Ectodermal cell (in vitro differentiated cells): ENCODE measurements at regions not wholly inside any gene's neighbourhood (a gene's known extent, or its start where the extent isn't known, plus 50 kb on each side); places are given as distances from the start of the nearest gene placed in this dataset.

Experiments
- H3K27ac ChIP-seq: 2 replicates; pipeline ENCODE4 v1.7.0; 2013; ENCODE audit warnings: mild to moderate bottlenecking, low read depth, low read length; ENCODE audit not compliant: insufficient read depth, poor library complexity, severe bottlenecking
- H3K27me3 ChIP-seq: 2 replicates; pipeline ENCODE4 v1.7.0; 2013; ENCODE audit warnings: mild to moderate bottlenecking, low read length; ENCODE audit not compliant: insufficient read depth, control insufficient read depth, poor library complexity, severe bottlenecking
- H3K36me3 ChIP-seq: one replicate; pipeline ENCODE4 v1.7.0; 2013; ENCODE audit warnings: low read length; ENCODE audit not compliant: control insufficient read depth, insufficient read depth
- H3K4me1 ChIP-seq: one replicate; pipeline ENCODE4 v1.7.0; 2013; ENCODE audit warnings: low read length; ENCODE audit not compliant: control insufficient read depth, insufficient read depth
- H3K4me3 ChIP-seq: 2 replicates; pipeline ENCODE4 v1.7.0; 2013; ENCODE audit warnings: low read depth, low read length, control low read depth; ENCODE audit not compliant: insufficient read depth
- H3K9me3 ChIP-seq: 2 replicates; pipeline ENCODE4 v1.7.0; 2013; ENCODE audit warnings: mild to moderate bottlenecking, low read length, moderate library complexity; ENCODE audit not compliant: control insufficient read depth
- WGBS, 2 experiments: methylation state at CpG; one replicate each; pipeline ENCODE4 v1.1.7; 2013; ENCODE audit warnings: missing lambda C conversion rate in 2 of 2; 5-methylcytosine and 5-hydroxymethylcytosine counted together

GRCh38 chr2:6723865-6724604, 141.7 kb downstream of the CMPK2 start:
- Histone ChIP-seq H3K27ac (no peak overlapping the region), H3K36me3 (no peaks in the 10 kb centered on the region), H3K4me3 (no peak overlapping the region), H3K4me1 (no peaks in the 10 kb centered on the region), H3K27me3 (no peaks in the 10 kb centered on the region), H3K9me3 (no peaks in the 10 kb centered on the region)
- WGBS, 2 experiments: 95% methylated on average over 7 to 8 of the region's 8 CpGs

GRCh38 chr2:6724605-6725140, 141.0 kb downstream of the CMPK2 start:
- Histone ChIP-seq H3K27me3 (no peaks in the 10 kb centered on the region), H3K4me1 (no peaks in the 10 kb centered on the region), H3K9me3 (no peaks in the 10 kb centered on the region), H3K27ac (no peak overlapping the region), H3K36me3 (no peaks in the 10 kb centered on the region), H3K4me3 (no peak overlapping the region)
- 89 to 98% methylated on average over 3 to 4 of the region's 4 CpGs for WGBS, 2 experiments

- H3K4me1 ChIP-seq: no peaks in the 10 kb centered on the region
- WGBS, 2 experiments: 94 to 95% methylated on average over 5 of the region's 5 CpGs
- H3K36me3 ChIP-seq: no peaks in the 10 kb centered on the region
- H3K4me3 ChIP-seq: no peak overlapping the region
- H3K9me3 ChIP-seq: no peaks in the 10 kb centered on the region
- H3K27ac ChIP-seq: no peak overlapping the region
- H3K27me3 ChIP-seq: no peaks in the 10 kb centered on the region
These were observed 137.6 kb downstream of the CMPK2 start for GRCh38 chr2:6728156-6728555.

GRCh38 chr2:6730003-6730402, 135.7 kb downstream of the CMPK2 start:
- Histone ChIP-seq H3K9me3 (no peaks in the 10 kb centered on the region), H3K36me3 (no peaks in the 10 kb centered on the region), H3K27ac (no peak overlapping the region), H3K4me3 (no peak overlapping the region), H3K27me3 (no peaks in the 10 kb centered on the region), H3K4me1 (no peaks in the 10 kb centered on the region)
- WGBS, 2 experiments: 88 to 100% methylated on average over 2 of the region's 2 CpGs

- Histone ChIP-seq H3K27ac (no peak overlapping the region), H3K4me1 (no peaks in the 10 kb centered on the region)
- WGBS, 2 experiments: 89 to 92% methylated on average over 5 of the region's 5 CpGs
These were observed 134.8 kb downstream of the CMPK2 start for GRCh38 chr2:6730649-6731532.

GRCh38 chr2:6739547-6739946, 126.2 kb downstream of the CMPK2 start:
- Histone ChIP-seq H3K27me3 (no peaks in the 10 kb centered on the region), H3K27ac (no peak overlapping the region), H3K9me3 (no peaks in the 10 kb centered on the region), H3K4me3 (no peak overlapping the region), H3K4me1 (no peaks in the 10 kb centered on the region), H3K36me3 (no peaks in the 10 kb centered on the region)
- 94 to 97% methylated on average over 7 of the region's 7 CpGs for WGBS, 2 experiments

More at GRCh38 chr2:6730649-6731532, 134.8 kb downstream of the CMPK2 start:
- no peaks in the 10 kb centered on the region for H3K9me3 ChIP-seq
- H3K36me3 ChIP-seq: no peaks in the 10 kb centered on the region
- H3K4me3 ChIP-seq: no peak overlapping the region
- H3K27me3 ChIP-seq: no peaks in the 10 kb centered on the region

GRCh38 chr2:6741229-6741628, 124.5 kb downstream of the CMPK2 start:
- WGBS, 2 experiments: 86 to 100% methylated on average over 1 of the region's 1 CpG
- H3K4me3 ChIP-seq: no peak overlapping the region
- H3K36me3 ChIP-seq: no peaks in the 10 kb centered on the region
- H3K27ac ChIP-seq: no peak overlapping the region
- no peaks in the 10 kb centered on the region for H3K4me1 ChIP-seq
- no peaks in the 10 kb centered on the region for H3K27me3 ChIP-seq
- H3K9me3 ChIP-seq: no peaks in the 10 kb centered on the region

- WGBS, 2 experiments: 97 to 98% methylated on average over 3 of the region's 4 CpGs
- no peak overlapping the region for H3K27ac ChIP-seq
- H3K4me1 ChIP-seq: no peaks in the 10 kb centered on the region
- H3K36me3 ChIP-seq: no peaks in the 10 kb centered on the region
- H3K9me3 ChIP-seq: no peaks in the 10 kb centered on the region
- no peak overlapping the region for H3K4me3 ChIP-seq
- no peaks in the 10 kb centered on the region for H3K27me3 ChIP-seq
These were observed 121.7 kb downstream of the CMPK2 start for GRCh38 chr2:6744038-6744437.

- no peaks in the 10 kb centered on the region for H3K9me3 ChIP-seq
- H3K36me3 ChIP-seq: no peaks in the 10 kb centered on the region
- no peaks in the 10 kb centered on the region for H3K4me1 ChIP-seq
- H3K27ac ChIP-seq: no peak overlapping the region
- no peak overlapping the region for H3K4me3 ChIP-seq
- H3K27me3 ChIP-seq: no peaks in the 10 kb centered on the region
- 67 to 90% methylated on average over 1 of the region's 1 CpG for WGBS, 2 experiments
These were observed 118.3 kb downstream of the CMPK2 start for GRCh38 chr2:6747433-6747832.

GRCh38 chr2:6748406-6749067, 117.2 kb downstream of the CMPK2 start:
- no peak overlapping the region for H3K4me3 ChIP-seq
- H3K27ac ChIP-seq: no peak overlapping the region
- H3K4me1 ChIP-seq: no peaks in the 10 kb centered on the region
- H3K36me3 ChIP-seq: no peaks in the 10 kb centered on the region
- no peaks in the 10 kb centered on the region for H3K9me3 ChIP-seq
- WGBS, 2 experiments: 83 to 88% methylated on average over 7 to 8 of the region's 8 CpGs
- no peaks in the 10 kb centered on the region for H3K27me3 ChIP-seq
